DMS114 treated with DMSO at 0.1 percent for 48 hours (cell line): ENCODE measurements at regions not wholly inside any gene's neighbourhood (a gene's known extent, or its start where the extent isn't known, plus 50 kb on each side); places are given as distances from the start of the nearest gene placed in this dataset.

Experiments used
- DNase-seq: peaks from one replicate; lab custom pipeline; 2025; ENCODE audit not compliant: unreplicated experiment; lab: John Stamatoyannopoulos, UW

DNA sequence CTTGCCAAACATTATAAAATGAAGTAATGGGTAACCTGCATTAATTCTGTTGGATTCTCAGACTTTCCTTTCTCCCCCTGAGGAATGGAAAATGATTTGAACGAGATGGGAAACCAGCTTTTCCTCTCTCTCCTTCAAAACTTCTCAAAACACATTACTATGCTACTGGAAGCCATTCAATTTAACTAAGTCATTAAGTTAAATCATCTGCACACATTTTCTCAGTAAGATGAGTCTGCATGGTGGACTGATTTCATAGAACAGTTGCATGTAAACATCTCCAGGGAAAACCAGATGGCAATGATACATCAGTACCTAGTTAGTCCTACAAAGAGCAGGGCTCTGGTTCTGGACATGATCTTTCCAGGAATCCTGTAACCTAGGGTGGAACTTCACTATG, 59.9 kb downstream of the BMP4 start:
- no peak for DNase-seq

DNA sequence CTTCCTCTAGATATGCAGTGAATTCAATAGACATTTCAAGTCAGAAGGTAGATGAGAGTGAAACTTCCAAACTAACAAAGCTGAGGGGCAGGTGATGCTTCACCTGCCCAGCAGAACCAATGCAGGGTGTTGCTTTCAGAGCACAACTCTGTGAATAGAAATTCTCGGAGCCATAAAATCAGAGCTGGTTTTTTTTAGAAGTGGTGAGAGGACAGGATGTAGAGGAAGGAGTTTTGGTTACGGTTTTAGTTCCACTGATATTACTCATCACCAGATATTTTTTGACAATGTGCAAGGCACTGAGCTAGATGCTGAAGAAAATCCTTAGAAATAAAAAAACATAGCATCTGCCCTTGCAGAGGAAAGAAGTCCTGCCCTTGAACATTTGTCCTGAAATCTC, 62.2 kb downstream of the BMP4 start:
- DNase-seq = no peak

DNA sequence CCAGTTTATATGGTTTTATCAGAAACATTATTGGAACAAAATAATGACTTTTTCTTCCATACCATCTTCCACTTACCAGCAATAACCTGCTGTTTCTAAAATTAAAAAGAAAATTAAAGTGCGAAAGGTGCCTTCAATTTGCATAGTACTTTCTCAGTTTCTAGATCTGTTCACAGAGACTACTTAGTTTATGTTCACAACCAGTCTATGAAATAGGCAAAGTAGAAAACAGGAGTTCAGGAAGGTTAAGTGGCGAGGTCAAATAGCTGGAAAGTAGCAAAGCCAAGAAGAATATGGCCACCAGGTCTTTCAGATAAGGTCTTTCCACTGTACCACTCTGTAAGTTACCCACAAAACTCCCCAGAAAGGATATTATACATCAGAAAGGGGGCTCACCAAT, 63.3 kb downstream of the BMP4 start:
- no peak for DNase-seq

DNA sequence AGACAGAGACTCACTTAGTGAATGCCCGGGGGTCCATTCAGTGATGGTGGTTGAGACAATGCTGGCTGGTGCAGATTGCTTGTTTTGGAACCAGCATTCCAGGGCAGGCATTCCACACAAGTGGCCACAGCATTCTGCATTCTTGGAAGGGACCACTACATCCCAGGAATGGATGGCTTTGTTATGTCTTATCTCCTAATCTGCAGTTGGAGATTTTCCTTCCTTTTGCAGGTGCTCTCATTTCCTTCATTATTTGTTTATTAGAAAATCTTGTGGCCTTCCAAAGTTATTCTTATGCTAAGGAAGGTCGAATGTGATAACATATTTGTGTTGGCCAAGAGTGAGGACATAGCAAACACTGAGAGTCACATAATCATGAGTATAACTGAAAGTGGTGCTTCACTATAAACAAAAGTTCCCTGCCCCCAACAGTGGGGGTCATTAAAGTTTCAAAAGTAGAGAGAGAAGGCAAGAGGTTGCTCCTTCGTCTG, 66.0 kb downstream of the BMP4 start:
- DNase-seq = no peak

DNA sequence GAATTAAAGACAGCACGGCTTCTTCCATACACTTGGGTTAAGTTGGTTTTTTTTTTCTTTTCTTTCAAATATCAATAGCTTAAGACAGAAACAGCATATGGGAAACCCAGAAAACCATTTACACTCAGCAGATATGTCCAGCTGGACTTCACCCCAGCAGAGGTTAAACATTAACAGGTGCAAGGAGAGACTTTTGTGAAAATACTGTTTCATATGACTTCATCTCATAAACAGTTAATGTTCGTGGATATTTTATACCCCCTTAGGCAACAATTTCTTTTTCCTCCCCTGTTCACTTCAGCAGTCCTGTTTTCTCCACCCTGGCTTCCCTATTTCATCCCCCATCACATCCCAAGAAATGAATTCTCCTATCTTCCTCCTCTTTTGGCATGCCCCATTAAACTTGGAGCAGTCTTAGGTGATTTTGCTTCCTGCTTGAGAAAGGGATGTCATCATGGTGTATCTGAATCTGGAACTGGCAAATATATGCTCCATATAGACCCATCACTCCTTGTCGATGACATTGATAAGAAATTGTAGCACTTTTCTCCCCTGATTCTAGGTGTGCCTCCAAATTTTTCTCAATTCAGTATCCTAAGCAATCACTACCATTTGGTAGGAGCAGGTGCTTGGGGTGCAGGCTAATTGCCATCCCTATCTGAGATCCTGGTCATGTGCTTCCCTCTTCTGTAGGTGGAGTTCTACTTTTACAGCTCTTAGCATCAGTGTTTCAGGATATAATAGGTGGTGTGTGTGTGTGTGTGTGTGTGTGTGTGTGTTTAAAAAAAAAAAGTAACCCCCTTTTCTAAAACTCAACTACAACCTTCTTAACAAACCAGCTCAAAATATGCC, 67.9 kb downstream of the BMP4 start:
- DNase-seq = no peak

DNA sequence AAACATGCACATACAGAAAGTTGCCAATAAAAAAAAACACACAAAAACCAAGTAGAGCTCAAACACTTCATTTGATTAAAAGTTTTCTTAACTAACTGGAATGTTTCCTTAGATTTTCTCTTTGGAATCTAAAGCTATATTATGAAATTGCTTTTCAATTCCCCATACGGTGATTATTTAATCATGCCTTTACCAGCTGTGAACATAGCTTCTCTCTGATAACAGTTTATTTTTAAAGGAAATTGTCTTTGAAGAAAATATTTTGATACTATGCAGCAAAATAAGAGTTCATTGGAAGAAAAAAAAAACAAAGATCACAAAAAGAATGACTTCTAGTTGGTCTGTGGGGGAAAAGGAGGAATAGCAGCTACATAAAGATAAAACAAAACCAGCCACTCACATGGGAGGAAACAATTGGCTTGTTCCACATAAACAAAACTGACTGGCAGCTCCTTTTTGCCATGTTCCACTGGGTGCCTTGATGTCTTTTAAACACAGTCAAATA, 71.4 kb downstream of the BMP4 start:
- no peak for DNase-seq

DNA sequence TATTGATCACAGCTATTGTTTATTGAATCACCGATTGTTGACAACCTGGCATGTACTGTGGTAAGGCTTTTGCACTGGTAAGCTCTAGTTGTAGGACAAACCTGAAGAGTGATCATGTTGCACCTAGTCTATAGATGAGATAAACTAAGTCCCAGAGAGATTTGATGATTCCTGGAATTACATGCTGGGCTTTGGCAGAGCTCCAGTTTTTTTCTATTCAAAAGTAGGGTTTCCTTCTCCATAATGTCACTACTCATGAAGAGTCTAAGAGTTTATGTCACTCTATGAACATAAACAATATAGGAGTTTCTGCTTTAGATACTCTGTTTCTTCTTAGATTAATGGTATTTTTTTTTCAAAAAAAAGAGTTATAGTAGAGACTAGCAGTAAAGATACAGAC, 72.0 kb downstream of the BMP4 start:
- no peak for DNase-seq

DNA sequence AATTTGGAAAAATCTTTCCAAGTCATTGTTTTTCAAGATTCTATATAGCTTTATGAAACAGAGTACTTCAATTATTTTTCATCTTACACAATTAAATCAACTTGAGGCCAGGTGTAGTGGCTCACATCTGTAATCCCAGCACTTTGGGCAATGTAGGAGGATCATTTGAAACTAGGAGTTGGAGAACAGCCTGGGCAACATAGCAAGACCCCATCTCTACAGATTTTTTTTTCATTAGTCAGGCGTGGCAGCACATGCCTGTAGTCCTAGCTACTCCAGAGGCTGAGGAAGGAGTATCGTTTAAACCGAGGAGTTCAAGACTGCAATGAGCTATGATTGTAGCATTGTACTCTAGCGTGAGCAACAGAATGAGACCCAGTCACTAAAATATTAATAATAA, 72.9 kb downstream of the BMP4 start:
- DNase-seq = no peak

DNA sequence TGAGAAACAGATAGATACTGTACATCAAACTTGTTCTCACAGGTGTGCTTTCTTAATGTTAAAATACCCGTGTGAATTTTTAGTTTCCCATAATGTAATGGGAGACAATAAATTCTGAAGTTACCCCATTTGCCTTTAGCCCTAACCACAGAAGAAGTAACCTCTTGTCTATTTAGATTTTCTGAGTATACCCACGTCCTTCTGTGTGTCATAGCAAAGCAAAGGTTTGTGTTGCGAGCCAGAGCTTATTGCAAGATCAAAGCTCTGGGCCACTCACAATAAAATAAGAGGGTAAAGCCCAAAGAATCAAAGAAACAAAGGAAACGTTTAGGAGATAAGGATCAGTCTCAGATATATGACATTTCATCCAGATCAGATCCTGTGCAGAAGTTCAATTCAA, 73.9 kb downstream of the BMP4 start:
- no peak for DNase-seq

DNA sequence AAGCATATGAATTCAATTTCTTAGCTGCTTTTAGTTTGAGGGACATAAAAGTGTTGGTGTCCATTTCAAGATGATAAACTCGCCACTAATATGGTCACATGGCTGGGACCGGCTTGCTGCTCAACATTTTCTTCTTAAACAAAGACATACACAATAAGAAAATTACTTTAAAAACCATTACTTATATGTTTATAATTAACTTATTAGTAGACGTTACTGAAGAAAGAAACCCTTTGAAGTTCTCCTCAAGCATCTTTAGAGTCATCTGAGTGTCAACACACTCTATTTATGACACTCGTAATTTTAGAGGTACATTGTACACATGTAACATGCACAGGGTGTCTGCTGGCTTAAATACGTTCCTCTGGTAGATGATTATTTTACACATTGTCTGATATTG, 74.7 kb downstream of the BMP4 start:
- no peak for DNase-seq

DNA sequence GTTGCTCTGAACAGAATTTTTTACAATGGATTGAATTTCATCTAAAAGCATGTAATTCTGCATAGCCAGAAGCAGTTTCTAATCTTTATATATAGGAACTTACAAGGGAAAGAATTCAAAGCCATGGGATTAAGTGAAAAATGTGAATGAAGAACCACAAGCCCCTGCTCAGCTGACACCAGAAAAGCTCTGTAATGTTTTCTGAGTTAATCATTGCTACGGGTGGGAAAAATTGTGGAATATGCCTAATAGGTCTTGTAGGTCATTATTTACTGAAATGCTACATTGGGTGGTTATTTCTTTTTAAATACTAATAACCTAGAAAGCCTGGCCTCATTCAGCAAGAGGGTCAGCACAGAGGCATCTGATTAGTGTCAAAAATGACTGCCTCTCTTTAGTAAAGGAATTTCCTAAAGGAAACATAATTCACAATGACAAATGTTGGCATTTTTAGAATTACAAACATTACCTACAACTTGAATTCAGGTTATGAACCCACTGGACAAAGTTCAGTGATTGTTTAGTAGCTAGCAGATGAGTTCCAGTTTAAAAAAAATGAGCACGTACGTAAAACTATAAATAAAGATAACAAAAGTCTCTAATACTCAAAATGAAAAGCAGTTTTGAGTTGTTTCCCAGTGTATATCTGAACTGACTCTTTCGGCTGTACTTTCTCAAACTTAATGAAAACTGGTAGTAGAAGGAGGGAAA, 75.3 kb downstream of the BMP4 start:
- DNase-seq = no peak

DNA sequence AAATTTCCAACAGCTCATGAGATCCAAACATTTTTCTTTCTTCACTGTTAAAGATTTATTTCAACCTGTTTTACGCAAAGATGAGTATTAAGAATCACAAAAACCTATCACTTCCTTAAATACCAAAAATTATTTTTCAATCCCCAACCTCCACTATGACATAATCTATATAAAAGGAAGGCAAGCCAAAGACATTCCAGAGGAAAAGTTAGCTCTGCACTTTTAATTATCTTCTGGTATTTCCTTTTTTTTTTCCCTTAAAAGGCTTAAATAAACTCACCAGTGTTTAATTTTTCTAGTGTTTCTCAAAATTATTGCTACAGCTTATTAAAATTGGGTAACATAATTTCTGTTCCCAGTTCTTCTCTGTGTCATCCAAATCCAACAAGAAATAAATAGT, 75.9 kb downstream of the BMP4 start:
- no peak for DNase-seq

DNA sequence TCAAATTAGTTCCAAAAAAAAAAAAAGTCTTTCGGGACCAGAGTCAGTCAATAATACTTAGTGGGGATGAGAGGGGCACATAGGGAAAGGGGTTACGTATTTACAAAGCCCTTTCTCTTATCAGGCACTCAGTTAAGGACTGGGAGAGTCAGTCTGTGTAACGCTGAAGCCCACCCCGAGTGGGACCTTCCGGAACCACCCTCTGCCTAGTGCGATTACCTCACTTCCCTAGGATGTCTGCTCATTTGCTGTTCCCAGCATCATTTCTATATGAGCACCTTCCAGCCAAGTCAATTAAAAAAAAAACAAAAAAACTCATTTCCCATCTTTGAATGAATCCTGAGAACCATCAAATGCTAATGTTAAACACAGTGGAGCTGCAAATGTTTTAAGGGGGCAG, 76.9 kb downstream of the BMP4 start:
- no peak for DNase-seq

DNA sequence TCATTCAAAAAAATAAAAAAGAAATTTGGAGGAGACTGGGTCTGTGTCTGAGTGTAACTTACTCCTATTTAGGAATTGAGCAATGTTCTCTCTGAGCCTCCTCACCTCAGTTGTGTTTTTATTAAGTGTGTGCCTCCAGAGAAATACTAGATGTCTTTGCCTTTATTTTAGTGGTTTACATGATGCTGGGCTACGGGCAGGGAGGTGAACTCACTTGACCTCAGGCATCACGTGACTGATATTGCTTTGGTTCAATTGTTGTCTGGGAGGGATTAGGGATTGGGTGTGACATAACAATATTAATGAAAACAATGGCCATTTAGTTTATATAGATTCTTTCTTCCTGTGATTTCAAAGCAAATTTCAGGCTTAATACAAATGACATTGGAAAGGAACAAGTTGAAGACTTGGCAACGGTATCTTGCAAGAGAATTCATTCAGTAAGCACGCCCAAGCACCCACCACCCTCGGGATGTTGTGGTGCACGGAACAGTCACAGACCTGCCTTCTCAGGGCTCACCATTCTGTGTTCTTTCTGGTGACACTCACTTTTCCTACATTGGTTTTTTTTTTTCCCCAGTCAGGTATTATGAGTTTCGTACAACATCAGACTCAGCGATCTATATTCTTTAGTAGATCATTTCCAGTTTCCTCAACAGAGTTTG, 77.5 kb downstream of the BMP4 start:
- DNase-seq = no peak

DNA sequence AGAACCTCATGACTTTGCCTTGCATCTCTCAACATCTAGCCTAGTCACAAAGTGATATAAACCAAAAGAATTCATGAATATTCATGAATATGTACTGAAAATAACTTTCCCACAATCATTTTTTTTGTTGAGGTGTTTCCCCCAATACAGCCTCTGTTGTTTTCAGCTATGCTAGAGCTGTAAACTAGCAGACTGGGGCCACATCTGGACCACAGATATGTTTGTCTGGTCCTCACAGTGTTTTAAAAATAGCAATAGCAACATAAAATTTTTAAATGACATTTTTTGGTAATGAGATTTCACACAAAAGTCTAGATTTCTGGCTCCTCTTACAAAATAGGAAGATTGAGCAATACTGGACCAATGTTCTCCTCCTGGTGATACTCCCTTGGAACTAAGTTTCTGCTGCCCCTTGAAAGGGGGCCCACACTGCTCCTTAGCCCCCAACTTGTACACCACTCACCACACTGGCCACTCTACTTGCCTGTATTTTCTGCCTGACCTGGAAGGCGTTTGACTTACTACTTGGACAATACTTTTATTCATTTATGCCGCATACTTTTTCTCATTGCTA, 81.2 kb downstream of the BMP4 start:
- DNase-seq = no peak

DNA sequence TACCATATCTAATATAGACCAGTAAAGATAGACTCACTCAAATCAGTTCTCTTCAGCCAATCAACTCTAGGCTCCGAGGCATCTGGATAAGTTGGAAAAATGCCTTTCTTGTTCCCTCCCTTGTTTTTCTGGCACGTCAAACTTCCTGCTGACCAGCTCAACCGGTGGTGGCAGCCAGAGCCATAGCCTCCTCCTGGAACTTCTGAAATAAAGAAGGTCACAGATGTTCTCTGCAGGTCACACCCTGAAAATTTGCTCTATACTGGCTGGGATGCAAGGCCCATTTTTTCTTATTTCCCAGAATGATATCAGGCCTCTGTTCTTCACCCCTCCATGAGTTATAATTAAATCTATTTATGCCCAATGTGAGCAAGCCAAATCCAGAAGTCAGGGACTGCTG, 81.9 kb downstream of the BMP4 start:
- DNase-seq = no peak

DNA sequence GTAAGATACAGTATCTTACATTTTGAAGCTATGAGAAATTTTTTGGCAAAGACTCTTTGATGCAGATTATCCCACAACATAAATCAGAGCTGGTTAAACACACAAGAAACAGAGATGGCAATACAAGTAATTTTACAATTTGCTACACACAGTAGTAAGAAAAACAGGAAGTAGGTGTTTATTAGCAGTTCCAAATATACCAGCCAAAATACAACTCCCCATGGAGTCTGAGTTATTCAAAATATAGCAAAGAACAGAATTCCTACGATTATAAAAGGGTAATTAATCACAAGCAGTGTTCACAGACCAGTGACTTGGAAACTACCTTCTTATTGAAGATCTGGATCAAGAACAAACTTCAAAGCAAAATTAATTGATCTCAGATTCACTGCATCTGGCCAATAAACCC, 83.9 kb downstream of the BMP4 start:
- DNase-seq = no peak

DNA sequence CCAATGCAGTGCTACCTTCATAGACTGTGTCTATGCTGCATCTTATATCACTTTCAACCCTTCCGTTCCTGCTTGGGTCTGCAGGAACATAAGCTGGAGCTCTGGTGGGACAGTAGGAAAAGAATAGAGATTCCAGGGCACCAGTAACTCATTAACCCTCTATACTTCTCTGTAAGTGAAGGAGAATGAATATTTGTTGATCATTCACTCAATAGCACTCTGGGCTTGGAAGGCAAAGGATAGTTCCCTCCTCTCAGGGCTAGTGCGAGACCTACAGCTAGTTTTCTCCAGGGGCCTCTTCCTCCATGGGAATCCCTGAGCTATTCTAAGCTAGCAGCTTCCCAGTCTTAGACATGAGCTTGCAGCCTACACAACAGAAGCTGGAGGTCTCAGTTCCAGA, 84.7 kb downstream of the BMP4 start:
- DNase-seq = no peak

DNA sequence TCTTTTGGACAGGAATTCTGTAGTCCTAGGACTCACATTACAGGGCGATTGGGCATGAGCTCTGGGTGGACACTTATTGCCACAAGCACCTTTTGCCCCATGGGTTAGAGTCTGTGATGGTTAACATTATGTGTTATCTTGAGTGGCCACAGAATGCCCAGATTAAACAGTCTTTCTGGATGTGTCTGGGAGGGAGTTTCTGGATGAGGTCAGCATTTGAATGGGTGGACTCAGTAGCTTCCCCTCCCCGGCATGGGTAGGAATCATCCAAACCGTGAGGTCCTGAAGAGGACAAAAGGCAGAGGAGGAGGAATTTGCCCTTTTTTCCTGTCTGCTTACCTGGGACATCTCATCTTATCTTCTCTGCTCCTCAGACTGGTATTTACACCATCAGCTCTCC, 85.6 kb downstream of the BMP4 start:
- no peak for DNase-seq

DNA sequence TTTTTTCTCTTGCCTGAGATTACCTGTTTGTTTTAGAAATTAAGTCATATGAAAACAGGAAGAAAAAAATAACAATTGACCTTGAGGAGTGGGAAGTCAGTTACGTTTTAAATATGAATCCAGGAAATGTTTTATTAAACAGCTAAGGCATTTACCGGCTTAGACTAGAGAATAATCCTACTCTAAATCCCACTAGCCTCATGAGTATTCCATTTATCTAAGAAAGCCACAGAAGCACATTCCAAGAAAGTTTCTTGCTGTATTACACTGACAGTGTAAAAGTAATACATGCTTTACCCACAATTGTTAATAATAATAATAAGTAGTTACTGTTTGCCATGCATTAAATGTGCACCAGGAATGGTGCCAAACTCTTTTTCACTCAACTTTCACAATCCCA, 90.9 kb downstream of the BMP4 start:
- no peak for DNase-seq

DNA sequence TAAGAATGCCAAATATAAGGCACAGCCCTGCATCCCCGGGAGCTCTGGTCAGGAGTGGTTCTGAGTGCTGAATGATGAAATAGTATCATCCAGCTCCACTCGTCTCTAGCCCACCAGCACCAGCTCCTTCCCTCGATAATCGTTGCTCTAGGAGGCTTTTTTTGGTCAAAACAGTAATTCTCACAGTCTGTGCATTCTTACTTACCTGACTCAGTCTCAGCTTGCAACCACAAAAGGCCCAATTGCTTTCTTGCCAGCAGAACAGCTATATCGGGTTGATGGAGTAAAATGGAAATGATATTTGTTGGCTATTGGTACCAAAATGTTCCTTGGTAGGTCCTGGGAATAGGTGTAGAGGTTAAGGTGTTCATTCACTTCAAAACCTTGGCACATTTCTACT, 94.8 kb downstream of the BMP4 start:
- no peak for DNase-seq

DNA sequence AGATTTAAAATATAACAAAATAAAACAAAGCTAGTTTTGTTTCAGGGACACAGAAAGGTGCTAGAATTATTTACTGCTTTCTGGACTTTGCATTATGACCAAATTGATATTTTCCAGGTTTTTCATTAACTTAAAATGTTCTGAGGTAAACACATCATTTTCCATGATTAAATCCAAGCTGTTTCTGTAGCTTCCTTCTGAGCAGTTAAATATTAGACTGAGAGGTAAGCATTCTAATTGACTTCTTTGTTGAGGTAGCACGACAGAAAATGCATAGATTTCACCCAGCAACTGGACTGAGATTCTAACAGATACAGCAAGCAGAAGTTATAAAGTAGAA, 98.3 kb downstream of the BMP4 start:
- no peak for DNase-seq
